GM18870 (cell line): ENCODE measurements at regions not wholly inside any gene's neighbourhood (a gene's known extent, or its start where the extent isn't known, plus 50 kb on each side); places are given as distances from the start of the nearest gene placed in this dataset.

ENCODE experiments used
- ATAC-seq: cut with Tn5 transposase; IDR thresholded peaks from one replicate; pipeline ENCODE4 v1.9.1; 2021; ENCODE audit warnings: moderate library complexity; ENCODE audit not compliant: unreplicated experiment

DNA sequence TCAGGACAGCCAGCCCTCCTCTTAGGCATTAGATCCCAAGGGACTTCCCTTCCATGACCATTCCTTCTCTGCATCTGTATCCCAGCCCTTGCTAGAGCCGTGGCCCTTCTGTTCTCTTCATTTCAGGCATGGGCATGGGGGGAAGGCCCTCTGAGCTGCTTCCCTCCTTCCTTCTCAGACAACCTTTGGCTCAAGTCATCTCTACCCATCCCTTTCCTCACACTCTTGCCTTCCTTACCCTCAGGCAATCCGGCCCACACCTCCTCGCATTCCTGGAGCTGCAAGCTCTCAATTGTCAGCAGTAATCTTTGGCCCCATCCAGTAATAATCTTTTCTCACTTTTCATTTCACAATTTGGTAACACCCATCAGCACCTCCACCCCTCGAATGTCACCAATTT, 426.9 kb upstream of the JARID2 start:
- no peak for ATAC-seq

DNA sequence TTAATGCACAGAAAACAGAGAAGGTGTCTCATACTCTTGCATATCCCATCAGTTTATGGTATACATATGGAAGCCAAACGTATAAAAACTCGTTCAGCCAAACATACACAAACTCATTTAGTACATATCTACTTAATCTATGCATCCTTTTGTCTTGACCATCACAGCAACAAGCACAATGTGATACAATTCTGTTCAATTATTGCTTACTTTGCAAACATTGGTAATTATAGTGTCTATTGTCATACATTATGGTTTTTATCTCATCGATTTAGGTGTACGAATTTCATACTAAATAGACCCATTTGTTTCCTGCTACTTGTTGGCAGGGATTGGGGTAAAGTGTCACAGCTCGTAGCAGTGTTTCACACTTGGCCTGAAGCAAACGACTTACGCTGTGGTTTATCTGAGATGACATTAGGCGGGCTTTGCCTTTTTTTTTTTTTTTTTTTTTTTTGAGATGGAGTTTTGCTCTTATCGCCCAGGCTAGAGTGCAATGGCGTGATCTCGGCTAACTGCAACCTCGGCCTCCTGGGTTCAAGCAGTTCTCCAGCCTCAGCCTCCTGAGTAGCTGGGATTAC, 425.9 kb upstream of the JARID2 start:
- ATAC-seq = no peak

DNA sequence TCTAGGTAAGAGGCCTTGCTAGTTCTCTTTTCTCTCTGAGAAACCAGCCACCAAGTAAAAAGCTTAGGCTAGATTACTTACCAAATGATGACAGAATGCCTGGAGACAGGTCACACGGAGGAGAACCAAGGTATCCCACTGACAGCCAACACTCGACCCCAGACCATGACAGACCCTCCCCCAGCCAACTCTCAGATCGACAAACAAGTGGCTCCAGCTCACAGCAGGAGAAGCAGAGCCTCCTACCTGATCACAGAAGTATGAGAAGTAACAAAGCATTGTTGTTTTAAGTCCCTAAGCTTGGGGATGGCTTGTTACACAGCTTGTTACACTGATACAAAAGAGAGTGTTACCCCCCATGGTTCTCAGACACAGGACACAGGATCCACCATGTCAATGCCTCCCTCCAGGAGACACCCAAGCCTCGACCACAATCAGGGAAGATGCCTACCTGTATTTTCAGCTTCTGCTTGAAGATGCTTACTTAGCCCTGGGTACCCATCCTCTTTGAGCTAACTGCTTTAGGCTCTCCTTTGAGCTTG, 423.8 kb upstream of the JARID2 start:
- ATAC-seq = no peak

DNA sequence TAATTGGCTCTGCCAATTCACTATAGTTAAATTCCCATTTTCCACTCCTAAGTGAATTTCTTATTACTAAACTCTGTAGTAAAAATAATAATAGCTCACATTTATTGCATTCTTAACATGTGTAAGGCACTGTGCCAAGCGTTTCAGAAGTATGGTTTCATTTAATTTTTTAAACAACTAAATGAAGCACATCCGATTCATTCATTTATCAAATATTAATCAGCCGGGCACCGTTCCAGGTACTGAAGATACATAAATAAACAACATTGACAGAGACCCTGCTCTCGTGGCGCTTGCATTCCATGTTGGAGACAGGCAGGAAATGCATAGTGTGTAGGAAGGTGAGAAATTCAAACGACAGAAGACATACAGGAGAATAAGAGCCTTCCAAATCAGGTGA, 423.2 kb upstream of the JARID2 start:
- no peak for ATAC-seq

DNA sequence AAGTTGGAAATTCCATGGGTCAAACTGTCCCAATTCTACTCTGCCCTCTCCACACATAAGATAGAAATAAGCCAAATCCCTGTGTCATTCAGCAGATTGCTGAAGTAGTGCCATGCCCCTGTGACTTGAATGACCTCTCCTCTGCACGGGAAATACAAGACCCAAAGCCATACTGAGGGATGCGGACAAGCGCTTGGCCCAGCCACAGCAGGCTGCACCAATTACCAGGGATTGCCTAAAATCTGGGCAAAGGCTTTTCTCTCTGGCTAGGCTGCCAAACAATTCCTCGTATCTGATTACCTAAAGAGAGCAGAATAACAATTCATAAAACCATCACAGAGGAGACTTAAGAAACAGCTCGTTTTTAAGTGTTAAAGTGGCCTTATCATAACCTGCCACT, 421.8 kb upstream of the JARID2 start:
- ATAC-seq = no peak

DNA sequence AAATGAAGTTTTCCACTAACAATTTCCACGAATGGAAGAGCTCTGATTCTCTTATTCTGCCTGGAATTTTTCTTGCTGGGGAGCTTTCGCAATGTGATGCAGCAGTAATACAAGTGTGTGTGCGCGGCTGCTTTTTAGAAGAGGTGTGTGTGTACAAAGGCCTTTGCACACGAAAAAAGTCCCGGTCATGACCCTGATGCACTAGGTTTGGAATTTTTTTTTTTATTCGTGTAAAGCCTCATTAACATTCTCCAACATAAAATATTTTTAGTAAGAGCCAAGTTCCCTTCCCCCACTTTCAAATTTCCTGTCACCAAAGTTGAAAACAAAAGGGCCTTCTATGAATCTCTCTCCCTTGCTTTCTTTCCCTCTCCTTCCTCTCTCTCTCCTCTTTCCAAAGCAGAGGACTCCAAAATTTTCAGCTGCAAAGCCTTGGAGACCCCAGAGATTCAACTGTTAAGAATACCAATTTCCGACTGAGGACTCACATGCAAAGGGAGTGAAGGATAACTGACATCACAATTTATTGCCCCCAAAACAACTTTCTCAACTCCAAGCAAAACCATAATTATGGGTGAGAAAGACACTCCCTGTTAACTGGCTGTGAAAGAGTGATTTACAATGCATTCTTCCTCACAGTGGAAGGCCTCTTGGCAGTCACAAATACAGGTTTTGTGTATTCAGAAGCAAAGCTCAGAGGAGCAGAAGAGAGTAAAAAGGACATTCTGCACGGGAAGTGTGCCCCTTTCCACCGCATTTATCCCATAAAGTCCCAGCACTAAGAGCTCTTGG, 421.2 kb upstream of the JARID2 start:
- no peak for ATAC-seq

DNA sequence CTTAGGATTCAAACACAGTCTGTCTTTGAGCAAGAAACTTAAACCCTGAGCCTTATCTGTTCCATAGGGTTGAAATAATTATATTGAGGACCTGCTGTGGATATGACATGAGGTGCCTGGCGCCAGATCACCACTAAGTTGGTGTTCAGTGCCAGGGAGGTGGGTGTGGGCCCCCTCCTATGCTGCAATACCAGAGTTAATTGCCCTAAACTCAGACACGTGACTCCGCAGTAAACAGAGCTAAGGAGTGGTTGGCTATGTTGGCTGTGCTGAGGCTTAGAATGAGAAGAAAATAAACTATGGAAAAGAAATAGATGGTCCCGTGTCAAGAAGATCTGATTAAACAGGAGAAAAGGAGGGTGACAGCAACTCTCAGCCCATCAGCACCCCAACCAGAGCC, 419.4 kb upstream of the JARID2 start:
- no peak for ATAC-seq

DNA sequence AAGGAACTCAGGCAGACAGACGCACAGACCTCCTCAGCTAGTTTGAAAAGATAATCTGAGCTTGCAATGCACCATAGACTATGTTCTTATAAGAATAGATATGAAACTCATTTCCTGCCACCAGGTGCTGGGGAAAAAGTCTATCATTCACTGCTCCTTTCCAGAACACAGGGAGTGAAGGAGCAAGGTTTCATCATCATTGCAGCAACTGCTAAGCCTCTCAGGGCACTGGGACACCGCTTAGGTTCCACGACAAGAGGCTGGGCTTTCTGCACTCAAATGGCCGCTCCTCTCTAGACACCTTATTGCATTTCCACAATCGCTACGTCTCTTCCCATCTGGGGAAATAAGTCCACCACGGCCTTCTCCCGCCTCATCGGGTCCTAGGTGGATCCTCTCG, 418.5 kb upstream of the JARID2 start:
- no peak for ATAC-seq

DNA sequence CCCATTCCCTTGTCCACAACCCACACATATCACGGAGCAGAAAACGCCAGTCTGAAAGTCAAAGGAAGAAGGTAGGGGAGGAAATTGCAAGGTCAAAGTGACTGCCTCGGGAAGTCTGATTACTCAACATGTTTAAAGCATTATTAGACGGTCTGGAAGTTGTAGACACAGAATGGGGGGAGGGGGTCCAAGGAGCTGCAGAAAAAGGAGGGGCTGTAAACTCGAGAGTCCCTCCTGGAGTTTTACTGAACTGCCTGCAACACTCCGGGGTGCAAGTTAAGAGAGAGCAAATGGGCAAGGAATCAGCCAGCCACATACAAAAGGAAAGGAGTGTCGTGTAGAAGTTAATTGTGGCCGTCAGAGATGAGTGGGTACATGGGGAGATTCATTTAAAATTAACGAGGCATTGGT, 417.7 kb upstream of the JARID2 start:
- ATAC-seq = no peak

DNA sequence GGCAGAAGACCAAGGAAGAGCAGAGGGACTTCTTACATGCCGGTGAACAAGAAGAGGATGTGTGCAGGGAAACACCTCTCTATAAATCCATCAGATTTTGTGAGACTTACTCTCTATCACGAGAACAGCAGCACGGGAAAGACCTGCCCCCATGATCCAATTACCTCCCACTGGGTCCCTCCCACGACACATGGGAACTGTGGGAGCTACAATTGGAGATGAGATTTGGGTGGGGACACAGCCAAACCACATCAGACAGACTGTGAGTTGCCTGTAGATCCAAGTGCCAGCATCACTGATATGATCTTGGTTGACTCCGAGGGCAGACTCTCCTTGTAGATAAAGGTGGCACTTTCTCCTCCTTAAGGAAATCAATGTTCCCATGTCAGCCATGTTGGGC, 414.8 kb upstream of the JARID2 start:
- ATAC-seq = no peak

DNA sequence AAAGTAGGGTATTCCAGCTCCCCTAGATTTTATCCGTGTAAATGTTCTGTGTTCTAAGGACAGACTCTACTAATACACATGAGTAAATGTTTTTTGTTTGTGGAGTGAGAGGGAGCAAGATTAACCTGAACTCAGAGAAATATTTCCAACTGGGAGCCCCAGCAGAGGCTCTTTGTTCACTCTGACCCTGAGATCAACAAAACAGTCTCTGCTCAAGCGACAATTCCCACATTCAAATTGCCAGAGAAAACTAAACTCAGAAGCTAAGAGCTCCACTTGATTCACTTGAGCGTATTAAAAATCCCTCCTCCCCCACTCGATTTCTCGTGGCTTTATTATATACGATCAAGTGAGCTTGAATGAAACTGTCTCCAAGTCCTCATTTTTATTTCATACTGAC, 413.9 kb upstream of the JARID2 start:
- no peak for ATAC-seq

DNA sequence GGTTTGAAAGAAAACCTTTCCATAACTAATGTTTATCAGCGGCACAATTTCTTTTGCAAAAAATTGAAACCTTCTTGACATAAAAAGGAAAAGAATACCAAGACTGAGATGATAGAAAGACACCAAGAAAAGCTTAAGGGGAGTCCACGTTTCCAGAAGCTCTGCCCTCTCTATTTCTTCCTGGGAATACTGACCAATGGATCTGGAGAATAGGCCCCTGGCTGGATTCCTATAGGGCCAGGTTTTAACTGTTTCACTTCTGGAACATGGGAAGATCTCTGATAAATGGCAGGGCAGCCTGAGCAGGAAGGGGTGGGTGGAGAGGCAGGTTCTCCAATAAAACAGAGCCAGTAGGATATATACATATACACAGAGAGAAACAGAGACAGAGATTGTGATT, 413.4 kb upstream of the JARID2 start:
- ATAC-seq = no peak

DNA sequence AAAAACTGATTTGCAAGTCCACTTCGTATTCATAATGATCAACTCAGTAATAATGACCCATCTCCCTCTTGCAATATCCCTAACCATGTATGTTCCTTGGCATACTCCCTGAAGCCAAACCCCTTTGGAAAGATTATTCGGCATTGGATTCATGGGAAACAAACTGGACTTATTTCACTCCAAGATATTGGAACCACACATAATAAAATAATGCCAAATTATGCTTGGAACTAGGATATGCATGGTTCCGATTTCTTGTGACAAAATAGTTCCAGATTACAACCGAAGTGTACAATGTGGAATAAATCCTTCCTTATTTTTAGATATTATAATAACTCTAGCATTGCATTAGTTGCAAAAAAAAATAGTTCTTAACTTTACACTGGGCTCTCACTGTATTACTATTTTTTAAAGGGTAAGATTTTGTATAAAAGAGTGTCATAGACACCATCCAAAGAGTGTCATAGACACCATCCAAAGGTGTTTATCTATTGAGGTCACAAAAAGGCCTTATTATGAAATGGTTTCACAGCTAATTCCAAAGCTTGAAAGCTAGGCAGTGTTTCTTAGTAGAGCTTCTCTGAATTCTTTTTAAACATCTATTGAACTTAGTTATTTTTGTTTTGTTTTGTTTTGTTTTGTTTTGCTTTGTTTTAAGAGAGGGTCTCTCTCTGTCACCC, 410.9 kb upstream of the JARID2 start:
- ATAC-seq = no peak

DNA sequence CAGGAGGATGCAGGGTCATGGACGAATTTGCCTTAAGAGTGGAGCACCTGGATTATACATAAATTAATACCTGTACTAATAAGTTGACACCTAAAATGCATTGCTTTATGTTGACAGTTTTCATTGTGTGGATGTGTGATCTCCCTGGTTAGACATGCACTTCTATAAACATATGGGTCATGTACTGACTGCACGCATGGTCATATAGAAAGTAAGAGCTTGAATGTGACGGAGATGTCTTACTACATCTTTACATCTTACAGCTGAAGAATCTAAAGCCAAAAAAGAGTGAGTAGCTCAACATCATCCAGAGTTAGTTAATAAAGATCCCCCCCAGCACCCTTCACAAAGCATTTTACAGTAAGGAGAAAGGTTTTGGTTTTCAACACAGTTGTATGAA, 408.4 kb upstream of the JARID2 start:
- ATAC-seq = no peak

DNA sequence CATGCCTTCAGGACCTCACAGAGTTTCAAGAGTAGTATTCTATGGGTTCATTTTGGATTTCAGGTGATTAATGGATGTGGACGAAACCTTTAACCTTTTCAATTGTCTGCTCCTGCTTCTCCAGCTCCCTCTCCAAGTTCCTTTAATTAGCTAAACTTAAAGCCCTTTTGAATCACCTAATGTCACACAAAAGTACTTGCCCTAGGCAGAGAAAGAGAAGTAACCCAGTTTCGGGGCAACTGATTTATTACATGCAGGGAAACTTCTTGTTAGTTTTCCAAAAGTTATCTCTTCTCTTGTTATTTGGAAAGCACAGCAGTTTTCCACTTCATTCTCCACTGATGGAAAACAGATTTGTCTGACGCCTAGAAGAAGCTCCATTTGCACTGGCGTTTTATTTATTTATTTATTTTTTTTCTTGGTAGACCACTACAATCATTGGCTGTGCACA, 407.7 kb upstream of the JARID2 start:
- ATAC-seq = no peak

DNA sequence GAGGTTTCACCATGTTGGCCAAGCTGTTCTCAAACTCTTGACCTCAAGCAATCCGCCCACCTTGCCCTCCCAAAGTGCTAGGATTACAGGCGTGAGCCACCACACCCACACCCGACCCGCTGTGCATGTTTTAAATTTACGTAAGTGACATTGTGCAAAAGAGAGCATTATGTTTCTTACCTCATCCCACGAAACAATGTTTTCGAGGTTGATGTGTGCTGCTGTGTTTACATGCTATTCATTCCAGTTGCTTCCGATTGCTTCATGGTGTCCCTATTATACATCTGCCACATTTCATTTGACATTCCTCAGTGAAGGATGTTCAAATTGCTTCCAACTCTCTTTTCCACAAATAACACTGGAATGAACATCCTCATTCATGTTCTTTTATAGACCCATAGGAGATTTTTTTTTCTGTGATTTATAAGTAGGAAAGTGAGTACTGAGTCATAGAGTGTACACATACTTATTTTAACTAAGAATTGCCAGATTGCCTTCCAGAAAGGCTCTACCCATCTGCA, 403.9 kb upstream of the JARID2 start:
- no peak for ATAC-seq

DNA sequence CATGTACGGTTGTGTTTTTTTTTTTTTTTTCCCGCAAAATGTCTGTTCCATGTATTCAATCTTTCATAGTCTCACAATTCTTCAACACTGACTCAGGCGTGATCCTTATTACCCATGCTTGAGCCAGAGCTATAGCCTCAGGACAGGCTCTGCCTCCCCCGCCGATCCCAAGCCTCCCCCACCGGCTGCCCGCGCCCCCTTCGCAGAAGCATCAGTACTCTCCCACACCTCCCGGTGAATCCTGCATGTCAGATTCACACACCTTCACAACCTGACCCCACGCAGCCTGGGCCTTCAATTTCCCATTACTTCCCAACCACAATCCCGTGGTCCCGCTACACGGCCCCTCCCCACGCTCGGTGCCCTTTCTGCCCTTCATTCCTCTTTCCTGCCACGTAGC, 401.5 kb upstream of the JARID2 start:
- no peak for ATAC-seq

DNA sequence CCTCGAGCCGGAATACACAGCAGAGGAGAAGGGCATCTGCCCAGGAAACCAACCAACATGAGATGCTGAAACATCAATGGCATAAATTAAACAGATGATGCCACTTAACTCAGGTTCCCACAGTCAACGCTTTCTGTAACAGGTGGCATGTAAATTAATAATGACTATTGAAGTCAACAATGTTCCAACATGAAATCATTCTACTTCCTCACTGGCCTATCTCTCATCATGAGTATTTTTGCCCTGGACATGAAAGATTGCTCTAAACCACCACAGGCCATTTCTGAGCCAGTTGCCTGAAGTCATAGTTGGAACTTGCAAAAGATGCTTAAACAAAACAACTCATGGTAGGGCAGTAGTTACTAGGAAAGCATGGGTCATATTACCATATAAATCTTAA, 397.9 kb upstream of the JARID2 start:
- no peak for ATAC-seq

DNA sequence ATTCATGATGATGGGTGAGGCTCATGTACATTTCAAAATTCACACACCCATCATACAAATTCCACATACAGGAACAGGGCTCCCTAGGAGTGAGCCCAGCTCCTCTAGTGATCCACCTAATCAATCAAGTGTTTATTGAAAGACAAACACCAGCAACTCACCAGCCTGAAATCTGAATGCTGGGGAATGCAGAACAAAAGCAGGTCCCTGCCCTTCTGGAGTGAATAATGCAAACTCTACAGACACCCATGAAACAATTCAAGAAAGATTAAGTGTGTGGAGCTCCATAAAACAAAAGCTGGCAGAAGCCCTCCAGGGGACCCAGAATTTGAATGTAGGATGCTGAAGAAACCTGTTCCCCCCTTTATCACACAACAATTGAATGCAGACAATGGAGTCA, 396.7 kb upstream of the JARID2 start:
- ATAC-seq = no peak

DNA sequence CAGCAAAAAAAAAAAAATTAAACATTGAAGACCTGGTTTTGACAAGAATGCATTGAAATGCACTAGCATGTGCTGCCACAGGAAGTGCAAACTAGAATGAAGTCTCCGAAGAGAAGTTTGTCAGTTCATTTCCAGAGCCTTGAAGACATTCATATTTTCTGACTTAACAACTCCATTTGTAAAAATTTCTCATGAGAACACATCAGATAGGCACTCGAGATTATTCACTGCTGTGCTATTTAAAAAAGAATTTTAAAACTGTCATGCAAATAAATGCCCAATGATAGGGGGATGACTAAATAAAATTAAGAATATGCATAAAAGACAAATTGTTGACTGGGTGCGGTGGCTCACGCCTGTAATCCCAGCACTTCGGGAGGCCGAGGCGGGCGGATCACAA, 394.6 kb upstream of the JARID2 start:
- ATAC-seq = no peak

DNA sequence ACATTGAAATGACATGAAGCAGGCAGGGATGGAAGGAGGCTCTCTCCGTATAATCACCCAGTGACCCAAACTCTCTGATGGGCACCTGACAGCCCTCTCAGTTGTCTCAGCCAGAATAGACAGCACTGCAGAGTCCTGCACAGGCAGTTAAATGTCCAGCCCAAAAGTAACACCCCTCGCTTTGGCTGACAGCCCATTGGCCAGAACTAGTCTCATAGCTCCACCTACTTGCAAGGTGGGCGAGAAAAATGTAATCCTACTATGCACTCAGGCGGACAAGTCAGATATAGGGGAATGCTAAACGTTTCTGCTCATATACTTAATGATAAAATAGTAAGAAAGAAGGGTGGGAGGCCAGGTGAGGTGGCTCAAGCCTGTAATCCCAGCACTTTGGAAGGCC, 393.5 kb upstream of the JARID2 start:
- no peak for ATAC-seq

DNA sequence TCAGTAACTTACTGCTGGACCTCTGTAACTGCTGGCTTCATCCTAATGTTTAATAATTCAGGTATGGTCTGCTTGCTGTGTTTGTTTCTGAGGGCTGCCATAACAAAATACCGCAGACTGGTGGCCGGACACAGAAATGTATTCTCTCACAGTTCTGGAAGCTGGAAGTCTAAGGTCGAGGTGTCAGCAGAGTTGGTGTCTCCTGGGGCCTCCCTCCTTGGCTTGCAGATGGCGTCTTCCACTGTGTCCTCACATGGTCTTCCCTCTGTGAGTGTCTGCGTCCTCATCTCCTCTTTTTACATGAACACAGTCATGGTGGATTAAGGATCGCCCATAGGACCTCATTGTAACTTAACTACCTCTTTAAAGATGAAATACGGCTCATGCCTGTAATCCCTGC, 389.7 kb upstream of the JARID2 start:
- no peak for ATAC-seq
